Activated CD4-positive, alpha-beta T cell treated with anti-CD3 and anti-CD28 coated beads, Interleukin-2, Interleukin-6, amounts not matched to agents 100 ng/mL and 50 ng/mL, durations not matched to agents 16 hours and 8 hours (primary cell): ENCODE measurements at regions not wholly inside any gene's neighbourhood (a gene's known extent, or its start where the extent isn't known, plus 50 kb on each side); places are given as distances from the start of the nearest gene placed in this dataset.

Experiments used
- DNase-seq: peaks from one replicate; pipeline ENCODE4 v3.0.0-alpha.2; 2020

DNA sequence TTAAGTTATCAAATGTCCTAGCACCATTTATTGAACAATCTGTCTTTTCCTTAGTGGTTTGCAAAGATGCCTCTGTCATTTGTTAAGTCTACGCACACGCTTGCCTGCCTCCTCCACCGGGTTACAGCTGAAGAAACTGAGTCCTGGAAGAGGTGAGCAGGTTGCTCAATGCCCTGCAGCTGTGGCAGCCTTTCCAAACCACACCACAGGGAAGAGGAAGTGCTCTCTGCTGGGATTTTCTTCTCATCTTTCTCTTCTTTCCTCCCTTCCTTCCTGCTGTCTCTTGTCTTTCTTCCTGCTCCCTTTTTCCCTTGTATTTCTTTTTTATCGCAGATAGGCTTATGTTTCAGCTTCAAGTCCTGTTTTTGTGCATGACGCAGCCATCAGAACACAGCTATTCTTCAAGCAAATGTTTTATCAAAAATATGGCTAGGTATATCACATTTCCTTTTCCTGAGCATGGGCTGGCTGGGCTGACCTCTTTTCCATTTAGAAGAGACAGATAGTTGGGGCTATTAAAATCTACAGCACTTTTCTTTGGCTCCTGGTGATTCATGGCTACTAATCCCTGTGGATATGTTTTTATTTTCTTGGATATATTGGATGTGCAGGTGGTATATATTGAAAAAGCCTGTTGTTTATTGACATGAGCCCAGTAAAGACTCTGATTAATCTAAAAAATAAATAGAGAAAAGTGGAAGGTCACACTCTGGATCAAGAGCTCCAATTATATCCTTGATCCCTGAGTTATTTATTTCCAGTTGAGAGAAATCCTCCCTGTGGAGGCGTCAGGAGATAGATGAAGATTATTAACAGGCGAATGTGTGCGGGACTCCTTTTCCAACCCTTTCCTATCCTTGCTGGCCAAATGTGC lies 214.6 kb downstream of the TSN start:
- no peak for DNase-seq

DNA sequence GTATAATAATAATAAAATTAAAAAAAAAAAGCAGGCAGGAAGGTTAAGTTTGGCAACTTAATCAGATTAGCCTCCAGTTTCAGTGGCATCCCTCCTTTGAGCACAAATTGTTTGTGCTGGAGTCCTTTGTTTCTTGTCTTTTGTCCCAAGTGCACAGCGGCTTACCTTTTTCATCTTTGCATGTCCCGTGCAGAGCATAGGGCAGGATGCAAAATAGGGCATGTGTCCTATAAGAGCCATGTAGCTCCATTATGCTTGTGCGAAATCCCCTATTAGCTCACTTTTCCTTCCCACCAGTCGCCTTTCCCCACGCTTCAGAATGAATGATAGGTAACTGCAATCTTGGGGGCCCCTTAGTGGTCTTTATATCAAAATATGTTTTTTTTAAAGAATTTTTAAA lies 216.8 kb downstream of the TSN start:
- no peak for DNase-seq

DNA sequence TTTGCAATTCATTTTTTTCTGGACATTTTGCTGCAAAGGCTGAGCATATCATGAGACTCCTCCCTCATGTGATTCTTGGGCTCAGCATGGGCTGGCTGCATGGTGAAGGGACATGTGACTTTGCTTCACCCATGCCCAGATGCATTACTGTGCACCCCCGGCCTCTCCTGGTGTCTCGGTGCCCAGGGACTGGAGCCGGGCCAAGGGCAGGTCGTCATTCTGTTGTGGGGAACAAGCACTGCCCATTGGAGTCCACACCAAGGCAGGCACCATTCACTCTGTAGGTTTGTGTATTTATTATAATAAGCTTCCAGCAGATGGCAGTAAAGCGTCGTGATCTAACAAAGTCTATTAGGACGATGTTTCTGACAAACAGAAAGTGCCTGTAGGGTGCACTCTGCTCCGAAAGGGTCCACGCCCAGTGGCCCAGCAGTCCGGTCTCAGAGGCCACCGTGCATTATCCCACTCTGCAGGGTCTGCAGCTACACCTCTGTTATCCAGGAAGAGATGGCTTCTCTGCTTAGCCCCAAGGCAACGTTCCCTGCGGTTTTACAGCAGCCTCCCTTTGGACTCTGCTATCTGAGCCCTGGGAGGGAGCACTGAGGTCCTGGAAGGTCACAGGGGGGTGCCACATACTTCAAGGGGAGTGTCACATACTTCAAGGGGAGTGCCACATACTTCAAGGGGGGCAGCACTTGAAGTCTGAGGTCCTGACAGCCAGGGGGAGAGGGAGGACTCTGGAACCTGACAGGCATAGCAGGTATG lies 219.6 kb downstream of the TSN start:
- DNase-seq = peak; percentile 76

DNA sequence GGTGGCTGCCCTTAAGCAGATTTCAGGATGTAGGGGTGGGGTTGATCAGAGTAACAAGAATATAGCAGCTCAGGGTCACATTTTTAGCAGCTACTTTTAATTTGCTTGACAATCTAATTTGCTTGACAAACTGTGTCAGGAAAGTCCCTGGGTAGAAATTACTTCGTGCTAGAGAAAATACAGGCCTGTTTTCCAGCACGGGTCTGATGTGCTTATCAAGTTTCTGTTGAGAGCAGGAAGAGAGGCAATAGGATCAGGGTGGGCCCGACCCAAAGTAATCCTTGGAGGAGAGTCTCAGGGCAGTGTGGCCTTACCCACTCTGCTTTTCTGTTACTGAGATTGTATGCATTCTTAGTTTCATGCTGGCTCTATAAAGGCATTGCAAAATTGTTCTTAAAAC lies 221.5 kb downstream of the TSN start:
- DNase-seq = no peak

DNA sequence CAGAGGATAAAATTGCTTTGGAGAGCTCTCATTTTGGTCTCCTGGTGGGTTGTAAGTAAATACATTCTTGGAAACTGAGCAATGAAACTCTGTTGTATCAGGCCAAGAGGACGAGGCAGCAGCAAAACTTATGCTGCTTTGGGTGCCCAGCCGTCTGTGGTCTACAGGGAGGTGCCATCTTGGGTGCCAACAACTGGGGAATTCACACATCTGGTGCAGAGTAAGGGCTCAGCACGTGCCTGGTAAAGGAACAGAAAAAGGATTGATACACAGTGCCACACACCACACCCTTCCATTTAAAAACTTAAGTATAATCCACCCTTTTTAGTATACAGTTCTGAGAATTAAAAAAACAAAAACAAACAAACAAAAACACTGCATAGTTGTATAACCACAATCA lies 221.9 kb downstream of the TSN start:
- no peak for DNase-seq

DNA sequence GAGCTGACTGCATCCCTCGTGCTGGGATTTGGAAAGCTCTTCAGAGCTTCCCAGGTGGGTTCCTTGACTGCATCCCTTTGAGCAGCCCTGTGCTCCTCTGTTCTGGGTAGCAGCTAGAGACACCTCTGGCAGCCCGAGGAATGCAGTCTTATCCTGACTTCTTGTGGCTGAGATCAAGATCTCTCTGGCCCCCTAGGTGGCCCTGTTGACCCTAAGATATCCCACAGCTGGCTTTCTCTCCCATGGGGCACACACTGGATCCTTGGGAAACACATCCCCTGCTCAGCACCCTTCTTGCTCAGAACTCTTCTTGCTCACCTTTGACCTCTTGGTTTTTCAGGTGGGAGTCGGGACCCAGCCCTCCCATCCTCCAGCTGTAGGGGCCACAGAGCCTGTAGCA lies 237.2 kb downstream of the TSN start:
- DNase-seq = no peak

DNA sequence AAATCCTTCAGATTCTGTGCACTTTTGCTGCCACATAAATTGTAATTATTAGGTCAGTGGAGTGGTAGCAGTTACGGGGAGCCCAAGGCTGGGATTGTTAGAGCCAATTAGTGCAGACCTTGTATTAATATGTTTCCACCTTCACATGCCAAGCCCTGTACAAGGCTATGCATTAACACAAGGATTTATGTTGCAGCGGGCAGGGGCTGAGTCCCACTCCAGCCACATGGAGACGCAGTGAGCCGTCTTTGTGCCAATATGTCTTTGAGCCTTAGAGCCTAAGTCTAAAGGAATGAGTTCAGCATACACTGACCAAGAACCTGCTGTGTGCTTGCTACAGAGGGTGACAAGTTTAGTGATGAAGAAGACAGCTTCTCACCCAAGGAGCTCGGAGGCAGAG lies 238.2 kb downstream of the TSN start:
- DNase-seq = no peak

DNA sequence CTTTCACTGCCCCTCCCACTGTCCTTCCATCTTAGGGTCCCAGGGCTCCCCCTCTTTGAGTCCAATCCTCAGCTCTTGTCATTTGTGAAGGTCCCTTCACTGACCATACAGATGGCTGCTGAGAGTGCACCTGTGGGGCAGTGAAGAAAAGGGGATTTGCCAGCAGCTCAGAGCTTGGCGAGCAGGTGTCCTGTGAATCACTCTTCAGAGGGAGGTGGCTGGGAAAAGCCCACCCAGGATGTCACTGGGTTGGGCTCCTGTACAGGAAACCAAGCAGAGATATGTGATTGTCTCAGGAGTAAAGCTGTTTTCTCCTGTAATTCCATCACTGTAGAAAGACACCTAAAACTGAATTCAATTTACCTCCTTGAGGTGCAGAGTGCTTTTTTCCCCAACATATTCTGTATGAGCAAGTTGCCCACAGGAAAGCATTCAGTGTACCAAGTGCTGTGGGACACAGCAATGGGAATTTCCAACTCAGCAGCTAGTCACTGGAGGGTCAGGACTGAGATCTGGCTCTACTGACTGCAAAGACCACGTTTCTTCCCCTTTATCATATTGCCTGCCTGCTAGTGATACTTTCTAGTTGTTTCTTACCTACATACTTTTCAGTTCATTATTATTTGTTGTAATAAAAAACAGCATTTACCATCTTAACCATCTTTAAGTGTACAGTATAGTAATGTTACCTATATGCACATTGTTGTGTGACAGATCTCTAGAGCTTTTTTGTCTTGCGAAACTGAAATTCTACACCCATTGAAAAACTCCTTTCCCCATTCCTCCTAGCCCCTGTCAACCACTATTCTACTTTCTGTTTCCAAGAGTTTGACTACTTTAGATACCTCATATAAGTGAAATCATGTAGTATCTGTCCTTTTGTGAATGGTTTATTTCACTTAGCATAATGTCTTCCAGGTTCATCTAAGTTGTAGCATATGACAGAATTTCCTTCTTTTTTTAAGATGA lies 239.1 kb downstream of the TSN start:
- no peak for DNase-seq

DNA sequence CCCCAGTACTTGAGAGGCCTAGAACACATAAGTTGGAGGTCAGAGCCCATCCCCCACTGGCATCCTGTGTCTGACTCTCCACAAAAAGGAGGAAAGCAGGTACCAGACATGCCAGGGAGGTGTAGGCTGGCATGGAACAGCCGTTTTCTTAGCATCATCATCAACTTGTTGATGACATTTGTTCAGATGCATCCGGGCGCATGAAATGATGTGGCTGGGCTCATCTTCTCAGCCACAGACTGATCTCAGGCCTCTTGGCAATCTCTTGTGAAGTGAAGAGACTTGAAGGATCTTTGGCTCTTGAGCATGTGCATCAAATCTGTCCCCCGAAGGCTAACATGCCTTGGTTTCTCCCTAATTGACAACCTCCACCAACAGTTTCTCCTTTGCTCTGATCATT lies 243.3 kb downstream of the TSN start:
- DNase-seq = no peak

DNA sequence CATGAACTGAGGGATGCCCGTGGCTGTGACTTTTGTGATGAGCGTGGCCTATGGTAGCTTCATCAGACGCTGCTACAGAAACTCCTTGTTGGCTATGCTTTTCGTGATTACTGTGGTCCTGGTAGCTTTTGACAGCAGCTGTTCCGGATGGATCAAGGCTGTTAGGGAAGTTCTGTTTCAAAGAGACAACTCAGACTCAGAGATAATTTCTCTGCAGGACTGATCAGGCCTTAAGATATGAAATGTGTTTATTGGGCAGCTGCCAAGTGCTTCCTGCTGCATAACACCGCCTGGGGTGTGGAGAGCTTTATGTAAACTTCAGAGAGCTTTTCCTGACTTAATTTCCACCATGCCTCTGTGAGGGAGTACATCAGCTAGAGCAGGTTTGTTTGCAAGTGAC lies 243.8 kb downstream of the TSN start:
- DNase-seq = no peak

DNA sequence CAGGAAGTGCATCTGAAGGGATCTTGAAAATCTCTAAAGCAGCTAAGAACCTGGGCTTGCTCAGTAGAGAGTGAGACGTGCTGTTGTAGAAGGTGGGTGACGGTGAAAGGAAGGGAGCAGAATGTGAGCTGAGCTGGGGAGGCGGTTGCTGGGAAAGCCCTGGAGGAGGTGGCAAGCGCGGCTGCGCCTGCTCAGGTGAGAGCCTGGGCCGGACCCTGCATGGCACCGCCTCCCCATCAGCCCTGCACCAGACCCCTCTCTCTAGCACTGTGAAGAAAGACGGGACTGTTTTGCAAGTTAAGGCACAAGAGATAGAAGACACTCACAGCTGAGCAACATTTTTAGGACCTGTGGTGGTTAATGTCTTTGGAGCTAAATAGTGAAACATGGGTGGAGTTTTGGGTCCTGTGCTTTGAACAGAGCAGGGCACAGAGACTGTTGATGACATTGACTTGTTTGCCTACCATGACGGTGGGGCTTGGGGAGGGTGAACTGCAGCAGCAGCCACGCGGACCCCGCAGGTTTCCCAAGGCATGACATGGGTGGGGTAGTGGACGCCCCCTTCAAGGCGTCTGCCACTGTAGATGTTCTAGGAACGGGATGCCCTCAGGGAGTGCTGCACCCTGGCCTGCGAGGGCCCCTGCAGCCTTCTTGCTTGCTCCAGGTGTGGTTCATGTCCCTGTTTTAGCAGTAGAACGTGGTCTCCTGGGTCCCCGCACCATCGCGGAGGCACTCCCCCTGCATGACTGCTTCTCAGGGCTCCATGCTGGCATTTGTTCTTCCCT lies 245.3 kb downstream of the TSN start:
- DNase-seq = no peak

DNA sequence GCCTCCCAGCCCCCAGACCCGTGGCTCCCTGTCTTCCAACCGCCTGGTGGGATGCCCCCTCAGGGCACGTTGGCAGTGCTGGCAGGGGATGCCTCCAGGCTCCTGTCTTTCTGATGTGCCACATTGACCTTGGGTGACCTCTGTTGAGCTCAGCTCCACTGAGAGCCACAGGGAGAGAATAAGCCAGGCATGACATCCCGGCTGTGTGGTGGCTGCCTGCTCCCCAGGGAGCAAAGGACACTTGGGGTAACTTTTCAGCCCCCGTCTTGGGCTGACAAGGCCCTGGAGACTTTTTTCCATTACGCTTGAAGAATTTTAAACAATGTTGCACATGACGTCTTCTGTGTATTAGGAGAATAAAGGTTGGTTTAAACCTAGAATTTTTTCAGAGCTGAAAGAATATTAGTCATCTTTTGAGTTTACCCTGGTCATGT lies 246.0 kb downstream of the TSN start:
- DNase-seq = no peak

DNA sequence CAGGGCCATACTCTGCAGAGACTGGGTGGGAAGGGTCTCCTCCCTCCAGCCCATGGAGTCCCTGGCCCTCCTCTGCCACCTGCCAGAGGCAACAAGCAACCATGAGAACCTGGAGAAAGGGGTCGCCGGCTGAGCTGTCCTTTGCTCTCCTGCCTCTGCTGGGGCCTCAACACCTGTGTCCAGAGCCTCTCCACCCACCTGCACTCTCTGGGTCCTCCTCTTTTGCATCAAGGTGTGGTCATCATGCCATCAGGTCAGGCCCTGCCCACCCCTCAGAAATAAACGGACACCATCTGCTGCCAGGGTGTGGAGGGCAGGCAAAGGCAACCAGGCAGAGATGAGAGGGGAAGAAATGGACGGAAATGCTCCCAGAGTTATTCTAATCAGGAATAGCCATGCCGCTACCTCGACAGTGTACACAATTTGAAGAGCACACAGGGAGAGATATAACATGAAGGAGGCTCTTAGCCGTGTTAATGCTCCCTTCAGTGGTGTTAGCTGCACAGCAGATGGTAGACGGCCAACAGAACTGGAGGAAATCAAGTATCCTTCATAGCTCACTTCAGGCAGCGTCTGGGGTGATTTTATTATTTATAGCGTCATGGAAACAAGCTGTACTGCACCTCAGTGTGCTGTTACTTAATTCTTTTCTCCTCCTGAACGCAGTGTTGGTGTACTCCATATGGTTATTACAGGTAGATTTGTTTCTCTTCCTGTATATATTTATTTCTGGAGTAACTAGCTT lies 247.9 kb downstream of the TSN start:
- DNase-seq = no peak

DNA sequence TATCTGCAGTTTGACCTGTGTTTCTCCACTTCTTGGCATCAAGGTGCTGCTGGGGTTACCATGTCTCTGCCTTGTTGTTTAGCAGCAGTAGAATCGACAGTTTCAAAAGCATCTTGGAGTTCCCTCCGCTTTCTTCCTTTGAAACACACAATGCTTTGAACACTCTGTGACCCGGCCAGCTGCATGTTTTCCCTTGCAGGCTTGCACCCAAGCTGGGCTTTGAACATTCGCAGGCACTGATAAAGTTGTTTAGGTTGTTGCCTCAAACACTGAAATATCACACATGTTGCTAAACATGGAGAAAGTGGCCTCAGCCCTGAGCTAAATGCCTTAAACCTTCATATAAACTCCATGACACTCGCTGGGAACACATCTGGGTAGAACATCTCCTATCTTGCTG lies 251.7 kb downstream of the TSN start:
- DNase-seq = no peak

DNA sequence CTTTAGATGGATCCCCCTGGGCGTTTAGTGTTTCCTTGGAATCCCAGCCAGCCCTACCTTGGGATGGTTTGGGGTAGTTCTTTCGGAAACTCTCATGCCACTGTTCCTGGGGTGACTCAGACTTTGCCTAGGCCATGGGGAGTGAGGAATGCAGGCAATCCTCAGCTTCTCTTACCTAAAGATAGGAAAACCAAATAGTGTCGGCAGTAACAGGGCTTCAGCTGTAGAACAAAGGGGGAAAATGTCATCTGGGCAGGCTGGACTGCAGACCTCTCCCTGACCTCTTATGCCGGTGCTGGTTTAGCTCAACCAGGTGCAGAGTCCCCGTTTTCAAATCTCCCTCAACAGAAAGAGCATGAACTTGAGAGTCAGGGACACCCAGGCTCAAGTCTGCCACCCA lies 252.1 kb downstream of the TSN start:
- DNase-seq = no peak

DNA sequence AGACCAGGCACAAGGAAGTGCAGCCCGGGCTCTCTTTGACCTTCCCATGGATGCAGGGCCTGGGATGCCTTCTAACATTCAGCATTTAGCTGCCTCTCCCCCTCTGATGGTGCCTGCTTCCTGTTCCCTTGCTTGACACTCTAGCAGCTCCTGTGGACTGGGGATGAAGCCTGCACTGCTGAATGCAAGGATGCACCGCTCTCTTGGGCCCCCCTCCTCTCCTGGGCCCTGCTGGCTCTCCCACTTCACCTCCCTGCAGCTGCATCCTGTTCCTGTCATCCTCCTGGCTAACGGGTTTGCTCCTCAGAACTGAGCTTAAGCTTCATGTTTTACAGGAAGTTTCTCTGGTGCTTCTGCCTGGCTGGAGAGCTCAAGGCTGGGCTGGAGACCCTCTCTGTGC lies 254.1 kb downstream of the TSN start:
- DNase-seq = no peak

DNA sequence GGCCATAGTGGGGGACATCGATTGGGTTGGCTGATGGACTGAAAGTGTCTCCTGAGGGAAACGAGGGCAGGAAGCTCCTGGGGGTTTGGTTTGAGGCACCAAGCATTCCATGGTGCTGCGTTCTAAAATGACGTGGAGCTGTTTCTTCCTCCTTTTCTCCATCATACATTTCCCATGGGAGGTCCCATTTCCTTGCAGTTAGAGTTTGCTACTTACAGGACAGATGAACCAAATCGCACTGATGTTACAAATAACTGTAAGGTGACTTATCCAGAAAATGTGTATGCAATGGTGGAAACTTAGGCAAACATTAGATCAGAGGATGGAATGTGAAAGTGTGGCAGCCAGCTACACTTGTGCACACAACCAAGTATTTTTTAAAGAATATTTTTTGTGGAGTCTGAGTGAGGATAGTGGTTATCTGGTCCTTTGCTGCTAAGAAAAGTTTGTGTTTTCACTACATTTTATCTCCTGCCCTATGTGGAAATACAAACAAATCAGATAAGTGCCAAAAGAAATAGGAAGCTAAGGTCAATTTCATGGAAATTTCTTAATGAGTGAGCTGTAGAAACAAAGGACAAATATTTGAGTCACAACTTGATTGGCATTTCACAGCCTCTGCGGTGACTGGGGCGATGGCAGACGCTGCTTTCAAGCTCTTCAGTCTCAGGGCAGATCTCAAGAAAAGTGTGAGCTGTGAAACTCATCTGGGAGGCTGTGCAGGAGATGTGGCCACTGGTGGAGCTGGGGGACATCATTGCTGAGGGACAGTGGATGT lies 256.2 kb downstream of the TSN start:
- no peak for DNase-seq

DNA sequence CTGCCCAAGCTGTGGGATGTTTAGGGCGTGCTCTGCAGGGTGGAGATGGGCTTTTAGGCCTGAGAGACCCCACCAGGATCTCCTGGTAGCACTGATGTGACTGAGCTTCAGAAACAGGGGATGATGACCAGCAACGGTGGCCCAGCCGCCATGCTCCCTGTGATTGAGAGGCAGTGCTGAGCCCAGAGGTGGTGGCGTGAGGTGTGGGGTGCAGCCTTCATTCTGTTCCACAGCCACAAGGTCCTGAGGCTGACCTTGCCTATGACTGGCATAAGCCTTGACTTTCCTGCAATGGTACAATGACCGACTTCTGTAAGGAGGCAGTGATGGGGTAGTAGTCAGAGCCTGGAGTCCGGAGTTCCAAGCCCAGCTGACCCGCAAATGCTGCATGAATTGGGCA lies 263.3 kb downstream of the TSN start:
- DNase-seq = no peak

DNA sequence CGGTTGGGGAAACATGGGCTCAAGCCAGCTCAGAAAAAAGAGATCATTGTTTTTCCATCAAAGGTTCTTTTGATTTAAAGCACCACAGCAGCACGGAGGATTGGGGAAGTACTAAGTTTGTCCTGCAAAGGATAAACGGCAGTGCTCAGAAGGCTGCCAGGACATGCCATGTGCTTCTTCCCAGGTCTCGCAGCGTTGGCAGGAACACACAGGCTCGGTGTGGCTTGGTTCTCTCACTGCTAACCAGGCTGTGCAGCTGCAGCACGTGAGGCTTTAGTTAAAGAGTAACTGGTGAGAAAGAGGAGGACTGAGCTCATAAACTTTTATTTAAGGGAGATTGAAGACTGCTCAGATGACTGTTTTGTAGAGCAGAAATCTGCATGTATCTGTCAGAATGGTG lies 264.3 kb downstream of the TSN start:
- no peak for DNase-seq

DNA sequence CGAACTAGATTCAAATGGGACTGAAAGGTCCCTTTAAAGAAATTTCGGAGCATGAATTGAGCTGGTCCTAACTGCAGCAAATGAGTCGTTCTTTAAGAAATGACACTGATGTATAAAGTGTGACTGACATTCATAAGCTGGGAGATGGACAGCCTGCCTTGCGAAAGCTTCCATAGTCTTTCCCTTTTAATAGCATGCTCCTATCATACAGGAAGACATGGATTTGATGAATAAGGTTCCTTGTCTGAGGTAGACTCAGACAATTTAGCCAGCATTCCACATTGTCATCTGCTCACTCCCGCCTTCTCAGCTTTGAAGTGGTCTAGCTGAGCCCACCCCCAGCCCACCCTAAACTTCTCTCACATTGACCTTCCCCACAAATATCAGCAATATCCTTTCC lies 264.9 kb downstream of the TSN start:
- DNase-seq = no peak

DNA sequence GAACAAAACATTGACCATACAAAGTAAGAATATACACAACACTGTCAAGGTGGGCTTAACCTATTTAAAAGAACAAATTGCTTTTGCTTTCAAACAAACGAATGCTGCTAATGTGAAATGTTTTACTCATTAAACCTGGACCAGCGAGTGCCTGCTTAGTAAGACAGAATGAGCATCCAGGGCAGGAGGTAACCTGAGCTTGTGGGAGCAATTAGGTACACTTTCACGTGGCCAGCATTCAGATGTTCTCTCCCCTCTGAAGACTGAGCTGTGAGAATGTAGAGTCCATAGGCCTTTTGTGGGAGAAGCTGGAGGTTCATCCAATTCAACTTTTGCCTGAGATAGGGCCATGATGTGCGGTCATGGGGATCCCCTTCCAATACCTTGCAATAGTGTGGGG lies 266.5 kb downstream of the TSN start:
- no peak for DNase-seq
